SK-N-SH (cell line): ENCODE measurements at regions not wholly inside any gene's neighbourhood (a gene's known extent, or its start where the extent isn't known, plus 50 kb on each side); places are given as distances from the start of the nearest gene placed in this dataset.

ENCODE experiments used
- CTCF ChIA-PET: fragments of 300-600, 350-600 bp; formaldehyde crosslinking; extraction: SDS; loops from one replicate; lab custom pipeline; 2021; lab: Yijun Ruan, JAX
- POLR2A ChIA-PET: fragments of 350-600 bp; sonication (Branson Sonifier 250); formaldehyde crosslinking; extraction: SDS; loops from one replicate; lab custom pipeline; 2020; ENCODE audit warnings: antibody characterized with exemption, inconsistent platforms; lab: Yijun Ruan, JAX
- DNase-seq: peaks from one replicate; pipeline ENCODE4 v3.0.0; 2012
- H2AFZ ChIP-seq: fragments of 200-600 bp; sonication (generic); 2 replicates; pipeline ENCODE4 v1.8.1; 2016; ENCODE audit warnings: antibody characterized with exemption, mild to moderate bottlenecking, low read depth
- H3F3A ChIP-seq: fragments of 200-600 bp; sonication (generic); replicated peaks from 2 replicates; pipeline ENCODE3; 2016; ENCODE audit warnings: antibody characterized with exemption, mild to moderate bottlenecking; ENCODE audit not compliant: insufficient read depth
- H3K27ac ChIP-seq, 2 experiments: fragments of 200-500 bp in 1 of 2; fragments of 200-600 bp in 1 of 2; sonication (Bioruptor generic) in 1 of 2; sonication (generic), shearing (Covaris generic) in 1 of 2; 2 replicates each; pipeline versions ENCODE4 v1.5.1 to v1.6.1; 2014 to 2016; ENCODE audit warnings: low read depth in 2 of 2, inconsistent platforms in 1 of 2, low read length in 1 of 2, mild to moderate bottlenecking in 1 of 2, mixed read lengths in 1 of 2
- H3K27me3 ChIP-seq: fragments of 200-600 bp; sonication (generic), shearing (Covaris generic); 2 replicates; pipeline ENCODE4 v1.6.1; 2016; ENCODE audit warnings: mixed run types; ENCODE audit not compliant: insufficient read depth
- H3K36me3 ChIP-seq, 2 experiments: fragments of 200-500 bp in 1 of 2; fragments of 200-600 bp in 1 of 2; sonication (Bioruptor generic) in 1 of 2; sonication (generic) in 1 of 2; replicated peaks in 1 of 2; 2 replicates each; pipeline versions ENCODE3 to v1.5.1; 2014 to 2016; ENCODE audit warnings: low read length in 1 of 2, mild to moderate bottlenecking in 1 of 2; ENCODE audit not compliant: insufficient read depth in 2 of 2, control insufficient read depth in 1 of 2
- H3K4me1 ChIP-seq, 2 experiments: fragments of 200-500 bp in 1 of 2; fragments of 200-600 bp in 1 of 2; sonication (Bioruptor generic) in 1 of 2; sonication (generic), shearing (Covaris generic) in 1 of 2; 2 replicates each; pipeline versions ENCODE4 v1.5.1 to v1.6.1; 2014 to 2016; ENCODE audit warnings: low read depth in 1 of 2, low read length in 1 of 2, mixed run types in 1 of 2; ENCODE audit not compliant: insufficient read depth in 2 of 2, control insufficient read depth in 1 of 2
- H3K4me2 ChIP-seq: fragments of 200-600 bp; sonication (generic), shearing (Covaris generic); 2 replicates; pipeline ENCODE4 v1.6.1; 2017; ENCODE audit warnings: mixed run types
- H3K4me3 ChIP-seq, 2 experiments: fragments of 200-500 bp in 1 of 2; fragments of 200-600 bp in 1 of 2; sonication (Bioruptor generic) in 1 of 2; sonication (generic), shearing (Covaris generic) in 1 of 2; 2 replicates each; pipeline versions ENCODE4 v1.5.1 to v1.8.1; 2014 to 2016; ENCODE audit warnings: low read depth in 2 of 2, inconsistent platforms in 1 of 2, low read length in 1 of 2, mild to moderate bottlenecking in 1 of 2, mixed read lengths in 1 of 2, moderate library complexity in 1 of 2
- H3K79me2 ChIP-seq: fragments of 200-600 bp; sonication (generic); 2 replicates; pipeline ENCODE4 v1.8.1; 2017; ENCODE audit warnings: mild to moderate bottlenecking; ENCODE audit not compliant: insufficient read depth
- H3K9ac ChIP-seq: fragments of 200-600 bp; sonication (generic); 2 replicates; pipeline ENCODE4 v1.6.1; 2017; ENCODE audit warnings: mixed run types
- H3K9me2 ChIP-seq: fragments of 200-600 bp; sonication (generic); 2 replicates; pipeline ENCODE4 v1.6.1; 2017; ENCODE audit warnings: mixed run types
- H3K9me3 ChIP-seq: fragments of 200-600 bp; sonication (generic); 2 replicates; pipeline ENCODE4 v1.6.1; 2017; ENCODE audit warnings: mixed run types, mild to moderate bottlenecking, moderate library complexity
- H4K20me1 ChIP-seq: fragments of 200-600 bp; sonication (generic); 2 replicates; pipeline ENCODE4 v1.6.1; 2017; ENCODE audit warnings: mild to moderate bottlenecking, mixed run types; ENCODE audit not compliant: insufficient read depth
- EZH2phosphoT487 ChIP-seq: fragments of 200-600 bp; sonication (generic); IDR thresholded peaks from 2 replicates; pipeline ENCODE4 v1.6.1; 2017; ENCODE audit warnings: low read depth, mixed run types, mild to moderate bottlenecking, antibody characterized with exemption, moderate library complexity, borderline replicate concordance
- FOXJ3 ChIP-seq: sonication (generic); formaldehyde crosslinking; IDR thresholded peaks from 2 replicates; pipeline ENCODE4 v1.5.1; 2020; ENCODE audit warnings: mild to moderate bottlenecking, missing genetic modification reagents
- JUND ChIP-seq: IDR thresholded peaks from 2 replicates; pipeline ENCODE4 v1.4.0; 2012
- MEF2A ChIP-seq: IDR thresholded peaks from 2 replicates; pipeline ENCODE4 v1.4.0; 2012; ENCODE audit warnings: low read depth, borderline replicate concordance
- NFIC ChIP-seq: IDR thresholded peaks from 2 replicates; pipeline ENCODE4 v1.4.0; 2012; ENCODE audit warnings: borderline replicate concordance
- PBX3 ChIP-seq: IDR thresholded peaks from 2 replicates; pipeline ENCODE4; 2012
- RCOR1 ChIP-seq: fragments of 150-350 bp; IDR thresholded peaks from 2 replicates; pipeline ENCODE4 v1.6.1; 2017; ENCODE audit warnings: antibody characterized with exemption, low read length
- RFX5 ChIP-seq: IDR thresholded peaks from 2 replicates; pipeline ENCODE4 v1.6.1; 2012; ENCODE audit warnings: mild to moderate bottlenecking, improper control_type of control experiment, low read length
- RXRA ChIP-seq: IDR thresholded peaks from 2 replicates; pipeline ENCODE4 v1.4.0; 2012; ENCODE audit warnings: low read depth, mild to moderate bottlenecking, borderline replicate concordance
- SIN3A ChIP-seq: IDR thresholded peaks from 2 replicates; pipeline ENCODE4 v1.6.1; 2012; ENCODE audit warnings: low read depth, mild to moderate bottlenecking, low read length, moderate library complexity, borderline replicate concordance
- TAF1 ChIP-seq: IDR thresholded peaks from 2 replicates; pipeline ENCODE4 v1.6.1; 2012; ENCODE audit warnings: low read depth, mild to moderate bottlenecking, low read length, moderate library complexity, borderline replicate concordance
- USF1 ChIP-seq: IDR thresholded peaks from 2 replicates; pipeline ENCODE4 v1.4.0; 2012; ENCODE audit warnings: low read depth, borderline replicate concordance
- YY1 ChIP-seq: IDR thresholded peaks from 2 replicates; pipeline ENCODE4 v1.4.0; 2012; ENCODE audit warnings: low read depth, mild to moderate bottlenecking
- ZBTB33 ChIP-seq: IDR thresholded peaks from 2 replicates; pipeline ENCODE4 v1.4.0; 2012; ENCODE audit warnings: low read depth, borderline replicate concordance
- WGBS: methylation state at CpG from one replicate; pipeline ENCODE4 v1.1.6; 2017; ENCODE audit warnings: low lambda C conversion rate; 5-methylcytosine and 5-hydroxymethylcytosine counted together

GRCh38 chr17:70709596-70709995 is 540.3 kb downstream of the KCNJ2 start:
- CTCF ChIA-PET: interaction anchor here (0.5 kb wide), 1 partner anchor 26 kb away, joined by 3 read pairs; no protein-coding TSS in a partner anchor
- no peak overlapping the region for H2AFZ ChIP-seq
- H4K20me1 ChIP-seq: no peaks in the 10 kb centered on the region
- no peaks in the 10 kb centered on the region for H3K9me2 ChIP-seq
- WGBS: 37% methylated on average over 7 of the region's 7 CpGs
- POLR2A ChIA-PET: no interaction called here
- H3K4me2 ChIP-seq: no peak overlapping the region
- no peak overlapping the region for H3K27ac ChIP-seq
- H3K4me1 ChIP-seq: peaks cover 0 to 3% of the 10 kb centered on the region in 2 experiments; a peak in 1 of 4 replicates
- no peak for TF ChIP-seq MEF2A
- TF ChIP-seq SIN3A: no peak
- TF ChIP-seq EZH2phosphoT487: no peak
- no peak for TF ChIP-seq RCOR1
- no peak for TF ChIP-seq TAF1
- TF ChIP-seq YY1: no peak
- TF ChIP-seq ZBTB33: no peak
- TF ChIP-seq FOXJ3: no peak
- TF ChIP-seq RFX5: no peak
- no peak for DNase-seq
- H3F3A ChIP-seq: no peaks in the 10 kb centered on the region
- H3K36me3 ChIP-seq: no peaks in the 10 kb centered on the region
- H3K27me3 ChIP-seq: no peaks in the 10 kb centered on the region
- H3K4me3 ChIP-seq: no peak overlapping the region
- no peaks in the 10 kb centered on the region for H3K9me3 ChIP-seq
- no peak overlapping the region for H3K9ac ChIP-seq
- H3K79me2 ChIP-seq: no peaks in the 10 kb centered on the region

- POLR2A ChIA-PET: no interaction called here
- Histone ChIP-seq H3K4me1 (no peaks in the 10 kb centered on the region), H3K4me2 (no peak overlapping the region), H3K27ac (no peak overlapping the region), H3K4me3 (no peak overlapping the region), H3K9me2 (no peaks in the 10 kb centered on the region), H3K27me3 (no peaks in the 10 kb centered on the region), H3K9ac (no peak overlapping the region), H3K36me3 (no peaks in the 10 kb centered on the region), H4K20me1 (no peaks in the 10 kb centered on the region), H3F3A (no peaks in the 10 kb centered on the region), H3K79me2 (no peaks in the 10 kb centered on the region), H2AFZ (no peak overlapping the region), H3K9me3 (no peaks in the 10 kb centered on the region)
- no peak for TF ChIP-seq JUND
- no peak for TF ChIP-seq YY1
- TF ChIP-seq USF1: no peak
- no peak for TF ChIP-seq PBX3
- no peak for TF ChIP-seq RXRA
- TF ChIP-seq NFIC: no peak
- CTCF ChIA-PET: interaction anchor here (0.8 kb wide), 1 partner anchor 161 kb away, joined by 3 read pairs; no protein-coding TSS in a partner anchor
- no peak for DNase-seq
Measured at GRCh38 chr17:70713694-70714093, 544.4 kb downstream of the KCNJ2 start.
